RWPE2 (cell line): ENCODE measurements at regions not wholly inside any gene's neighbourhood (a gene's known extent, or its start where the extent isn't known, plus 50 kb on each side); places are given as distances from the start of the nearest gene placed in this dataset.
"Not testable (repeated sequence)": the region's sequence is repeated elsewhere in the genome, so short reads cannot be mapped to it uniquely, and the experiment has no call there.

Experiments
- ATAC-seq: fragments of 200-7000 bp; cut with Tn5 transposase; 3 replicates; pipeline ENCODE4 v1.9.1; 2021; ENCODE audit warnings: low read depth
- DNase-seq: peaks from one replicate; pipeline ENCODE4 v3.0.0-alpha.2; 2020; ENCODE audit warnings: low spot score
- H3K27ac ChIP-seq: fragments of 450-650 bp; 2 replicates; pipeline ENCODE4 v1.5.1; 2017; ENCODE audit warnings: mild to moderate bottlenecking; ENCODE audit not compliant: poor library complexity, severe bottlenecking
- H3K27me3 ChIP-seq: fragments of 250-450 bp; sonication (Bioruptor Pico); 2 replicates; pipeline ENCODE4 v1.5.1; 2021; ENCODE audit warnings: mild to moderate bottlenecking, moderate library complexity; ENCODE audit not compliant: insufficient read depth, poor library complexity, severe bottlenecking
- H3K36me3 ChIP-seq: fragments of 250-450 bp; sonication (Bioruptor Pico); 2 replicates; pipeline ENCODE4 v1.5.1; 2020; ENCODE audit warnings: low read depth, mild to moderate bottlenecking, moderate library complexity
- H3K4me1 ChIP-seq: fragments of 250-450 bp; sonication (Bioruptor Pico); 2 replicates; pipeline ENCODE4 v1.5.1; 2021; ENCODE audit warnings: mild to moderate bottlenecking, moderate library complexity; ENCODE audit not compliant: insufficient read depth, poor library complexity, severe bottlenecking
- H3K4me3 ChIP-seq: fragments of 250-450 bp; sonication (Bioruptor Pico); 2 replicates; pipeline ENCODE4 v1.5.1; 2021; ENCODE audit warnings: mild to moderate bottlenecking, moderate library complexity; ENCODE audit not compliant: severe bottlenecking
- H3K9me3 ChIP-seq: fragments of 250-450 bp; sonication (Bioruptor Pico); 2 replicates; pipeline ENCODE4 v1.5.1; 2021; ENCODE audit warnings: mild to moderate bottlenecking, moderate library complexity; ENCODE audit not compliant: severe bottlenecking
- CTCF ChIP-seq: fragments of 450-650 bp; IDR thresholded peaks from one replicate; pipeline ENCODE4 v1.5.1; 2017; ENCODE audit warnings: mild to moderate bottlenecking, moderate library complexity; ENCODE audit not compliant: poor library complexity, severe bottlenecking

- DNase-seq (no peak), ATAC-seq (no peak)
- no peaks in the 10 kb centered on the region for H3K27me3 ChIP-seq
- H3K9me3 ChIP-seq = no peaks in the 10 kb centered on the region
- H3K4me3 ChIP-seq = no peak overlapping the region
- no peak for TF ChIP-seq CTCF
- no peak overlapping the region for H3K27ac ChIP-seq
- no peaks in the 10 kb centered on the region for H3K4me1 ChIP-seq
- H3K36me3 ChIP-seq = no peaks in the 10 kb centered on the region
Measured at GRCh38 chr16:85240982-85241924, 129.0 kb upstream of the CIBAR2 start.

GRCh38 chr16:85242140-85242539 is 129.9 kb upstream of the CIBAR2 start:
- Histone ChIP-seq H3K36me3 (no peaks in the 10 kb centered on the region), H3K27me3 (no peaks in the 10 kb centered on the region), H3K4me1 (no peaks in the 10 kb centered on the region), H3K9me3 (no peaks in the 10 kb centered on the region), H3K4me3 (no peak overlapping the region), H3K27ac (no peak overlapping the region)
- DNase-seq (no peak), ATAC-seq (no peak)
- no peak for TF ChIP-seq CTCF

- no peaks in the 10 kb centered on the region for H3K27me3 ChIP-seq
- ATAC-seq = no peak
- TF ChIP-seq CTCF = no peak
Measured at GRCh38 chr16:85243308-85243707, 131.0 kb upstream of the CIBAR2 start.

GRCh38 chr16:85244452-85244851 is 132.2 kb upstream of the CIBAR2 start:
- not testable (repeated sequence) for H3K4me3 ChIP-seq, H3K27me3 ChIP-seq, H3K36me3 ChIP-seq, ATAC-seq, H3K9me3 ChIP-seq, H3K27ac ChIP-seq, DNase-seq, H3K4me1 ChIP-seq

More at GRCh38 chr16:85243308-85243707, 131.0 kb upstream of the CIBAR2 start:
- DNase-seq = no peak
- Histone ChIP-seq H3K27ac (no peak overlapping the region), H3K4me1 (no peaks in the 10 kb centered on the region), H3K36me3 (no peaks in the 10 kb centered on the region), H3K4me3 (no peak overlapping the region), H3K9me3 (no peaks in the 10 kb centered on the region)

GRCh38 chr16:85245307-85246172 is 133.3 kb upstream of the CIBAR2 start:
- DNase-seq = no peak
- no peak overlapping the region for H3K4me3 ChIP-seq

More at GRCh38 chr16:85245307-85246172, 133.3 kb upstream of the CIBAR2 start:
- Histone ChIP-seq H3K9me3 (no peaks in the 10 kb centered on the region), H3K36me3 (no peaks in the 10 kb centered on the region), H3K4me1 (no peaks in the 10 kb centered on the region), H3K27ac (no peak overlapping the region), H3K27me3 (no peaks in the 10 kb centered on the region)
- TF ChIP-seq CTCF = peak; percentile 89
- peak; percentile 62 for ATAC-seq
